Stimulated activated CD8-positive, alpha-beta memory T cell treated with anti-CD3 and anti-CD28 coated beads, Interleukin-12 subunit alpha, Interleukin-12 subunit beta, amount 100 ng/mL, for 4 hours (primary cell): ENCODE measurements at regions not wholly inside any gene's neighbourhood (a gene's known extent, or its start where the extent isn't known, plus 50 kb on each side); places are given as distances from the start of the nearest gene placed in this dataset.

Experiments used
- DNase-seq: peaks from one replicate; pipeline ENCODE4 v3.0.0-alpha.2; 2020; ENCODE audit warnings: low read depth

DNA sequence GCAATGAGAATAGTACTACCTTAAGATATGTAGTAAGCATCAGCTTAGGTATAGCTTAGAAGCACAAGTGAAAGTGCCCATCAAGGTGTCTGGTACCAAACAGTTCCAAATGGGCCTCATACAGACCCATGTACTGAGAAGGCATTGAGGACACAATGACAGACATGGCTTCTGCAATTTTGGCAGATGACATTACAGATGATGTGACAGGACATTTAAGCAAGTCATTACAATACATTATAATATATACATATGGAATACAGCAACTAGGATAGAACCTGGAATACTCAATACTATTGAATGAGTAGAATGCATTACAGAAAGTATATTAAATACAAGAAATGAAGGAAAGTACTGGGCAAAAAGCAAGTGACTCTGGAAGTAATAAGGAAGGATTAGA is 256.4 kb downstream of the GXYLT1 start:
- DNase-seq: no peak

DNA sequence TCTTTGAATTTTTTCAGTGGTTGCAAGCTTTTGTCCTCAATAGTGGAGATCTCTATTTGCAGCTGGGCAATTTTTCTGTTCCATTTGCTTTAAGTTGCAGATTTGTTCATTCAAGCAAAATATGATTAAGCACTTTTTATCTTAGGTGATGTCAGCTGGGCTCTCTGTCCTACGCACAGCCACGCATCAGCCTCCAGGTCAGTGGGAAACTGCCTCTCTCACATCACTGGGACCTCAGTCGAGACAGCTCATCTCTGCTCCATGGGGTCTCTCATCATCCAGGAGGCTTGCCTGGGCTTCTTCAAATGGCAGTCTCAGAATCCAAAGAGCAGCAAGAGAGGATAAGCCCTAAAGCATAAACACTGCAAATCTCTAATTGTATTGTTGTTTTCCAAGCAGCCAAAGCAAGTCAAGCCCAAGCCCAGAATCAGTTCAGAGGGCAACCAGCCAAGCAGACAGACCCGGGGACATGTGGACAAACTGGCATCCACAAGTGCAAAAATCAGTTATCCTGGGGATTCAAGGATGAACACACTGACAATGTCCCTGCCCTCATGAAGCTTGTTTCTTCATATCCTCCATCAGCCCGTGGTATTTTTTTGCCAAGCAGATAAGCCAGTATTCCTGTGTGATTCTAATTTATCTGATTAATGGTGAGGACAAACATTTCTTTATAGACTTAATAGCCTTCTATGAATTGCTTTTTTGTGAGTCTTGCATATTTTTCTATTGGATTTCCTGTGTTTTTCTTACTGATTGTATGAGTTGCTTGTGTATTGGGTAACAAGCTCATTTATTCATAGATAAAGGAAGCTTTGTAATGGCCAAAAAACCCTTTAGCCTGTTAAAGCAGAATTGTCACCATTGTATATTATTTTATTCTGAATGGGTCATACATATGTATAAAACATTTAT is 262.5 kb downstream of the GXYLT1 start:
- no peak for DNase-seq

DNA sequence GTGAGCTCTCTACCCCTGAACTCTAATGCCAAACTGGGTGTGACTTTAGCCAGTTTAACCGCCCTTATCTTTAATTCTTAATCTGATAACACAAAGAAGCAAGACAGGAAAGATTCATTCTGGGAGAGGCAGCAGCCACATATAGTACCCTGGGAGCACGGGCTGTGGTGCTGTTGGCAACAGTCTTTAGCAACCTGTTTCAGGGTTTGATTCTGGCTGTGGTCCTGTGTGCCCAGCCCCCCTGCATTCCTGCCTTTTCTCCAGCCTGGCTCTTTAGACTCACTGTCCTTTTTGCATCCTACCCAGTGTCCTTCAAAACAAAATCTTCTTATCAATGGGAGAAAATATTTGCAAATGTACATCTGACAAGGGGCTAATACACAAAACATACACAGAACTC is 275.2 kb downstream of the GXYLT1 start:
- no peak for DNase-seq

- DNase-seq: no peak
Observed at GRCh38 chr12:41866878-41867430, 277.7 kb downstream of the GXYLT1 start.

DNA sequence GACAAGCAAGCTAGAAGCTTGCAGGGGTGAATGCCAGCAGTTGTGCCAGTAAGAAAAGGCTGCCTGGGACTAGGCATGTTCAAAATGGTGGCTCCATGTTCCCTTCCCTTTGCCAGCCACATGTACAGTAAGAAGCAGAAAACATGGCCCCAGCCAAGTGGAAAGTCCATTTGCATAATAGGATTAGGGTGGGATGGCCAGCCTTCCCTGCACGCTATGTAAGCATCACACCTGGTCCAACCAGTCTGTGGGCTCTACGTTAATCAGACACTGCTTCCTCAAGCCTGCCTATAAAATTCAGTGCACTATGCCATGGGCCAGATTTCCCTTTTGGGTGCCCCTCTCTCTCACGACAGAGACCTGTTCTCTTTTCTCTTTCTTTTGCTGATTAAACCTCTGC is 288.4 kb downstream of the GXYLT1 start:
- DNase-seq: no peak

- DNase-seq: no peak
Observed at GRCh38 chr12:41850046-41850445, 294.6 kb downstream of the GXYLT1 start.

DNA sequence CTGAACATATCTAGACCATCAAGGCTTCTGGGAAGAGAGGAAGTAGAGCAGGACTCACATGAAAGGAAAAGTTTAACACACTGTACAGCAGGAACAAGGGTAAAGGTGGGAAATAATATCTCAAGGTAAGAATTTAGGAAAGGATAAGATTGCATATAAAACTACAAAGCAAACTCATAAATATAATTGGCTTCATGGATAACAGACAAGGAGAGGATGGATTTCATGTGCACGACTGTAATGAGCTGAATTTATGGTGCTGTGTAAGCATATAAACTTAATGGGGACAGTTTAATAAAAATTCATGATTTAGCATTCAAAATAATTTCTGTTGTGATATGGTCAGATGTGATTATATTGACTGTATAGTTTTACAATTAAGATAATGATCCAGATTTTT is 298.0 kb downstream of the GXYLT1 start:
- DNase-seq: no peak

- no peak for DNase-seq
Observed at GRCh38 chr12:41836416-41836815, 308.3 kb downstream of the GXYLT1 start.

DNA sequence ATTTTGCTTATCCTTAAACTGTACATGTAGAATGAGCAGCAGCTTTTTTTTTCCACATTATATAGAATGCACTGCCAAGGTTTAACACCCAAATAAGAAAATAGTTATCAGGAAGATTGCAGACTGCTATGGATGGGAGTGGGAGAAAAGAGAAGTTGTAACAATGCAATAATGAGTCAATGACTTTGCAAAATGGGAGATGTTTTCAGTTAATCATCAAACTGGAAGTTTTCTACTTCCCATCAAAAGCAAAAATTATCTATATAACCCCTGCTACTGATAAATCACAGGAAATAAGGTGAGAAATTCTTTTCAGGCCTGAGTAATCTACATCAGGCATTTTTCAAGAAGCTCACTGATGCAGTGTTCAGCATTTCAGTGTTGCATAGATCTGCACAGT is 309.1 kb downstream of the GXYLT1 start:
- no peak for DNase-seq

DNA sequence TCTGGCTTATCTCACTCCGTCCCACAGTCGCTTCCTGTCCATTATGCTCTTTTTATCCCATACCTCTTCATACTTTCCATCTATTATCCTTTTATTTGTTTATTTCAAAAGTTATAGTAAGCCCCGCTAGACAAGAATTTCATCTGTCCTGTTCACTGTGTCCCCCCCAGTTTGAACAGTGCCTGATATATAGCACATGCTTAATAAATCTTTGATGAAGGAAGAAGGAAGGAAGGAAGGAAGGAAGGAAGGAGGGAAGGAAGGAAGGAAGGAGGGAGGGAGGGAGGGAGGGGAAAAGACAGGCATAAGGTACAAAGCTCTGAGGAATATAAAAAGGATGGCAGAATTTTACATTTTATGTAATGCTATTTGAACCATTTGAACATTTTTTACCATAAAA is 324.7 kb downstream of the GXYLT1 start:
- no peak for DNase-seq

GRCh38 chr12:41804026-41804425 is 340.6 kb downstream of the GXYLT1 start:
- DNase-seq: no peak

DNA sequence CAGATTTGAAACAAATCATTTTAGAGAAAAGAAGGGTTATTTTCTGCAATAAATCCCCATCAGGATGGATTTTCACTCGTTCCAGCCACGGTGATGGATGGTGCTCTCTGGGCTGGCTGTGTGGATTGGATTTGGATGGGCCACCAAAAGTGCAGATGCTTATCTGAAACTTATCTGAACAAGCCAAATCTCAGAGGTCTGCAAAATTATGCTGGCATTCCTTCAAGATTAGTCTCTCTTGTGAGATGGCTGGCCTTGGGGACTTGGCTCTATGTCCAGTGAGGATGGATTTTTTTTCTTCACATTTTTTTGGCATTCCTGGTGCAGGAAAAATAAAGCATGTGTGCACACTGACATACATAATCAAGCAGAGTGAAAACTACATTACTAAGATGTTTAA is 341.9 kb downstream of the GXYLT1 start:
- no peak for DNase-seq

GRCh38 chr12:41801261-41801660 is 343.4 kb downstream of the GXYLT1 start:
- no peak for DNase-seq

DNA sequence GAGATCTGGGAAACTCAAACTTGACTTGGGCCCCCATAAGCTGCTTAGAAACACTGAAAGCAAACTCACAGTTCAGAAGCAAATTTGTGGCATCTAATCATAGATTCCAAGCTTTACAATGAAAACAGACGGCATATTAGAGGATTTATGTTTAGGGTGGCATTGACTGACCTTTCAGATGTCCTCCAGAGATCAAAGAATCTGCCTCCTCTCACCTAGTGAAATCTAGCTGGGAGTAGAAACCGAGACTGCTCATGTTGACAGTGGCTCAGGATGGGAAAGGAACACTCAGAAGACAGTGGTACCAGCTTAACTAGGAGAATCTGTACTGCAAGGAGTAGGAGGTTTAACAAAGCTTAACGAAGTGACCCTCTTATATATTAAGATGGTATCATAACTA is 345.0 kb downstream of the GXYLT1 start:
- no peak for DNase-seq

DNA sequence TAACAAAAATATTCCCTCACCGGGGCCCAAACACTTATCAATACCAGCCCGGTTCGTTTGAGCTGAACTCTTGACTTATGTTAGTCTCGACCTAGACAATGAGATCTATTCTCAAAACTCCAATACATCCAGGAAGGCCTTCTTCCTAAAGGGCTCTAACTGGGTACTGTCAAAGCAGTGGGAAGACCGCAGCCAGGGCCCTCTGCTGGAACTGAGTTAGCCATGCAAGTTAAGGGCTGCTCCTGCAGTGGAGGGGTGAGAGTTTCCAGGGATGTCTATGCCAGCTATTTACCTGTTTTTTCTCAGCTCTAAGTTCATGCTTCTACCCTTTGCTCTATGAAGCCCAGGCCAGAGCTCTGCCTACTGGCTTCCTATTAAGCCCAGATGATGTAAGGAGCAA is 348.8 kb downstream of the GXYLT1 start:
- no peak for DNase-seq

DNA sequence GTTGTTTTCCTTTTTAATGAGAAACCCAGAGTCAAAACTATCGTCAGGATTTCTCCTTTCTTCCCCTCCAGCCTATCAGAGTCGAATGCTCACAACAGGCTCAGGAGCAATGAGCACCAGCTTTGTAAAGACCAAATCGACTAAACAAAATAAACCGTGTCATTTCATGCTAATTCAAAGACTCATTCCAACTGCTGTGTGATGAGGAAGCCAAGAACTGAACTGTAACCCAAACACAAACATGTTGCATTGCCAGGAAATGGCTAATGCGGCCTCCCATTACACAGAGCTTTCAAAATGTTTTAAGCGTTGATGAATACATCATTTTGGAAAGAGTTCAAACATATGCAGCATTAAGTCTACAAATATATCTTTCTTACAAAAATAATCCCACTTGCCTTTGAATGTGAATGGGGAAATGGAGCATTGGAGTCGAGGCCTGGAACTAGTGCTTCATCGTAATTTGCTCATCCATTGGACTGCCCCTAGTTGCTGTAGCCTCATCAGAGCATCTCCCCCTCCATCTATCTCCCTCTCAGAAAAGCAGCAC is 349.5 kb downstream of the GXYLT1 start:
- DNase-seq: no peak

DNA sequence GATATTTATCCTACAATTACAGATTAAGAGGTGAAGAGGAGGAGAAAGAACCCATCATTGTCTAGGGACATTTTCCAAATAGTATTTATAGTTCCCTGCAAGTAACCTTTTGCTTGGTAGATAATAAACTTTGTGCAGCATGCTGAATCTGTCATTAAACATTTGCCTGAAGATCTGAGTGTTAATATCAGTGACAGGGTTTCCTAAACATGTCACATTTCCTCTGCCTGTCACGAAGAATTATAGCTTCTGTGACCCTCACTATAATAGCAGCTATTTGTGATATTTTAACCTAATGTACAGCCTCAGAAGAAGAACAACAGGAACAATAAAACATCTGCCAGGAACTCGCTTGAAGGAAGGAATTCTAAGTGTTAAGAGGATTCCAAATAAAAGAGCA is 350.3 kb downstream of the GXYLT1 start:
- DNase-seq: no peak

DNA sequence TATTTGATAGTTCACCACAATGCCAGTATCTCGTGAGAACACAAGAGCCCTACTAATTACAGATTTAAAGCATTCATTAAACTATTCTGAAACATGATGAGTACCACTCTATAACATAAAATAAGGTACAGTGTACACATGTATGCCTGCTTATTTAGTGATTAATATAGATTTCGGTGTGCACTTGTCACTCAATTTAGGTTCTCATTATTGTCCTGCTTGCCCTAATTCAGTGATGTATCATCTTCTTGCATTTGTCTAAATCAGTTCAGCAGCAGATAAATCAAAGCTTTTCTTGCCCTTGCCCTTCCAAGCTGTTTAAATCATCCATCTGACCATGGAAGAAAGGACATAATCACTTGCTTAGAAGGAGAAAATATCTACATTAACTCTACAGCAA is 359.7 kb downstream of the GXYLT1 start:
- no peak for DNase-seq

GRCh38 chr12:41778934-41779333 is 365.7 kb downstream of the GXYLT1 start:
- DNase-seq: no peak

GRCh38 chr12:41777064-41777790 is 367.4 kb downstream of the GXYLT1 start:
- DNase-seq: no peak

DNA sequence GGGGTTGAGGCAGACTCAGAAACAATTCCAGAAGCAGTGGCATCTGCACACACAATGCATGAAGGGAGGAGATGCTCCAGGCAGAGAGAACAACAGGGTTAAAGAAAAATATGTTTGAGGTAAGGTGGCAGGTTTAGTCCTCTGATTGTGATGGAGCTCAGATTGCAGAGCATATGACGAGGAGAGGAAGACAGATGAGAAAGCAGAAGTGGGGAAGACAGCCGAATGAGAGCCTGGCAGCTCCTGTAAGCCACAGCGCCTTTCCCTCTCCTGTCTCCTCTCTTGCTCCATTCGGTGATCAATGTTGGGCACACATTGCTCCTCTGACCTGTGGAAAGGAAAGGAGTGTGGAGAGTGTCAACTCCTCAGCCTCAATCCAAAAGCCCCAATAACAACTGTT is 372.2 kb downstream of the GXYLT1 start:
- no peak for DNase-seq

DNA sequence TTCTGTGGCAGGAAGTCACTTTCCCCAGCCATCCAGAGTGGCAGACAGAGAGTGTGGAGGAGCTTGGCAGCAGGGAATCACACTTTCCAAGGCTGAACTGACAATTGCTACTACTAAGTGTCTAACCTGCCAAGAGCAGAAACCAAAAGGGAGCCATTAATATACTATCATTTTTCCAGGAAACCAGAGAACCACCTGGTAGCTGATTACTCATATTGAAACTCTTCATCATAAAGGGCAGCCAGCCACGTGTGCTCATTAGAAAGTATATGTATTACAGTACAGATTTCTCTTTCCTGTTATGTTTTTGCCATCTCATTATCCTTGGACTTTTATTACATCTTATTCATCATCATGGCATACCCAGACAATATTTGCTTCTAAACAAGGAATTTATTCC is 374.9 kb downstream of the GXYLT1 start:
- no peak for DNase-seq

GRCh38 chr12:41768456-41768855 is 376.2 kb downstream of the GXYLT1 start:
- no peak for DNase-seq
